HUES64 (cell line): ENCODE measurements at regions not wholly inside any gene's neighbourhood (a gene's known extent, or its start where the extent isn't known, plus 50 kb on each side); places are given as distances from the start of the nearest gene placed in this dataset.

ENCODE experiments used
- H3K27ac ChIP-seq: 2 replicates; pipeline ENCODE4 v1.7.0; 2013; ENCODE audit warnings: low read depth, low read length, inconsistent platforms
- H3K27me3 ChIP-seq: 2 replicates; pipeline ENCODE4 v1.6.1; 2013; ENCODE audit warnings: mild to moderate bottlenecking, low read length; ENCODE audit not compliant: insufficient read depth
- H3K36me3 ChIP-seq: 2 replicates; pipeline ENCODE4 v1.6.1; 2013; ENCODE audit warnings: mild to moderate bottlenecking, low read length; ENCODE audit not compliant: insufficient read depth
- H3K4me1 ChIP-seq: 2 replicates; pipeline ENCODE4 v1.6.1; 2013; ENCODE audit warnings: mild to moderate bottlenecking, low read length, moderate library complexity; ENCODE audit not compliant: insufficient read depth
- H3K4me3 ChIP-seq: 2 replicates; pipeline ENCODE4 v1.5.1; 2013; ENCODE audit warnings: mild to moderate bottlenecking, low read length, moderate library complexity
- H3K9ac ChIP-seq: 2 replicates; pipeline ENCODE4 v1.6.1; 2013; ENCODE audit warnings: mild to moderate bottlenecking, low read depth, low read length
- H3K9me3 ChIP-seq: 2 replicates; pipeline ENCODE4 v1.6.1; 2013; ENCODE audit warnings: low read depth, low read length; ENCODE audit not compliant: insufficient read depth
- WGBS: fragments of 150-250, 120-280 bp; methylation state at CpG from one replicate; pipeline ENCODE4 v1.1.7; 2013; ENCODE audit warnings: missing lambda C conversion rate; 5-methylcytosine and 5-hydroxymethylcytosine counted together

DNA sequence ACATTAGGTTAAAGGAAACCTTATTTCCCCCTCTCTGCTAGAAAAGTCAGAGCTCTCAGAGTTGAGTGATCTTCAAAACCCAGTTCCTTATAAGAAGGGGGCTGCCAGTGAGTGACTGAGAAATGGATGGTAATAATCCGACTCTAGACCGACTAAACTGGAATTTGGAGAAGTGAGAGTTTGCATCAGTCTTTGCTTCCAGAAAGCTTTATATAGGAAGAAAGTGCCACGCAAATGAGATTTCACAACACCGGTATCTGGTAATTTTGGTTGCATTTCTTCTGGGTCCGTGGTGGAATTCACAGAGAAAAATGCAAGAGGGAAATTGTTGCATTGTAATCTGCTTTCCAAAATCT lies 271.4 kb downstream of the MAF start:
- no peaks in the 10 kb centered on the region for H3K9me3 ChIP-seq
- no peak overlapping the region for H3K4me3 ChIP-seq
- H3K4me1 ChIP-seq: peaks cover 29% of the 10 kb centered on the region
- no peak overlapping the region for H3K27ac ChIP-seq
- H3K36me3 ChIP-seq: no peaks in the 10 kb centered on the region
- H3K27me3 ChIP-seq: no peaks in the 10 kb centered on the region
- H3K9ac ChIP-seq: no peak overlapping the region
- WGBS: 92% methylated on average over 5 of the region's 5 CpGs

- Histone ChIP-seq H3K4me3 (peak overlapping the region; percentile 24; the same call in 1 of the 2 replicates), H3K27ac (peak overlapping the region; percentile 8; the same call in 1 of the 2 replicates), H3K9ac (no peak overlapping the region), H3K27me3 (no peaks in the 10 kb centered on the region), H3K36me3 (no peaks in the 10 kb centered on the region), H3K9me3 (no peaks in the 10 kb centered on the region), H3K4me1 (peaks cover 29% of the 10 kb centered on the region)
- 53% methylated on average over 8 of the region's 8 CpGs for WGBS
Observed at GRCh38 chr16:79328402-79329165, 272.0 kb downstream of the MAF start.

GRCh38 chr16:79327836-79328235 lies 272.7 kb downstream of the MAF start:
- Histone ChIP-seq H3K27me3 (no peaks in the 10 kb centered on the region), H3K9ac (no peak overlapping the region), H3K4me1 (peaks cover 29% of the 10 kb centered on the region), H3K36me3 (no peaks in the 10 kb centered on the region), H3K27ac (no peak overlapping the region), H3K9me3 (no peaks in the 10 kb centered on the region), H3K4me3 (no peak overlapping the region)
- 83% methylated on average over 4 of the region's 4 CpGs for WGBS

- H3K9me3 ChIP-seq: no peaks in the 10 kb centered on the region
- H3K27ac ChIP-seq: no peak overlapping the region
- no peak overlapping the region for H3K4me3 ChIP-seq
- peaks cover 29% of the 10 kb centered on the region for H3K4me1 ChIP-seq
- H3K9ac ChIP-seq: no peak overlapping the region
- no peaks in the 10 kb centered on the region for H3K27me3 ChIP-seq
- WGBS: 82% methylated on average over 3 of the region's 3 CpGs
- H3K36me3 ChIP-seq: no peaks in the 10 kb centered on the region
Observed at GRCh38 chr16:79326549-79326948, 274.0 kb downstream of the MAF start.

- H3K4me1 ChIP-seq: peaks cover 29% of the 10 kb centered on the region
- H3K27me3 ChIP-seq: no peaks in the 10 kb centered on the region
- no peak overlapping the region for H3K9ac ChIP-seq
- no peak overlapping the region for H3K27ac ChIP-seq
- H3K4me3 ChIP-seq: no peak overlapping the region
- H3K9me3 ChIP-seq: no peaks in the 10 kb centered on the region
- H3K36me3 ChIP-seq: no peaks in the 10 kb centered on the region
- 90% methylated on average over 8 of the region's 8 CpGs for WGBS
Observed at GRCh38 chr16:79325226-79325945, 275.2 kb downstream of the MAF start.

- Histone ChIP-seq H3K36me3 (no peaks in the 10 kb centered on the region), H3K27ac (no peak overlapping the region), H3K9ac (no peak overlapping the region), H3K27me3 (no peaks in the 10 kb centered on the region), H3K9me3 (no peaks in the 10 kb centered on the region), H3K4me1 (peaks cover 20% of the 10 kb centered on the region), H3K4me3 (no peak overlapping the region)
- 93% methylated on average over 5 of the region's 6 CpGs for WGBS
Observed at GRCh38 chr16:79320956-79321355, 279.6 kb downstream of the MAF start.

DNA sequence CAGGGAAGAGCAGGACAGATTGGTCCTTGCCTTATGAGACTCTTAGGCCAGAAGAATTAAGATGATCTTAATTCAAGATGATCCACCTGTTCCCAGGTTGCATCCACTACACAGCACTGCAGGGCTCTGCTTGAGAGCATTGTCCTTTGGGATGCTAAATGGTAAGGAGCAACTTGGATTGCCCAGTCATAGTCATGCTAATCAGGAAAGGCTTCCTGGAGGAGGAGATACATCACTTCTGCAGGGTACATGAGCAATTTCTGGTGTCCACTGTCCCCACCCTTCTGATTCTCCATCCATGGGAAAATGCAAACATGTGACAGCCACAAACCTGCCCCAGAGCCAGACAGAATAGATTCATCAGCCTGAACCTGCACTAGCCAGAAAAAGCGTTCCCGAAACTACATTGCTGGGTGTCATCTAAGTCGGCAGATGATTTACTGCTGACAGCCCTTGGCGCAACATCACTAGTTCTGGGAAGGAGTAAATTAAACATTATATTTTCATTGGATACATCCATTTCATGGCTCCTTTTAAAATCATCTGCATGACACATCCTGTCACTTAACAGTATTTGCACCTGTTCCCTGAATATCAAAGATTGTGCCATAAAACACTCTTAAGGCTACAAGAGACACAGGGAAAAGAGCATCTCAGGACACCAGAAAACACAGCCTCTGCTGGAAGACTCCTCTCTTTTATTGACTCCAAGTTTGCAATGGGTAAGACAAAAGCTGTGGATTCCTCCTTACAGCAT lies 282.2 kb downstream of the MAF start:
- Histone ChIP-seq H3K9ac (no peak overlapping the region), H3K9me3 (no peaks in the 10 kb centered on the region), H3K4me3 (no peak overlapping the region), H3K27ac (no peak overlapping the region; the same call in 1 of the 2 replicates), H3K27me3 (no peaks in the 10 kb centered on the region), H3K36me3 (no peaks in the 10 kb centered on the region), H3K4me1 (peaks cover 20% of the 10 kb centered on the region)
- 89% methylated on average over 3 of the region's 4 CpGs for WGBS

- H3K4me3 ChIP-seq: no peak overlapping the region
- H3K4me1 ChIP-seq: peaks cover 20% of the 10 kb centered on the region
- WGBS: 65% methylated on average over 2 of the region's 2 CpGs
- no peak overlapping the region for H3K27ac ChIP-seq
- H3K9me3 ChIP-seq: no peaks in the 10 kb centered on the region
- H3K36me3 ChIP-seq: no peaks in the 10 kb centered on the region
- no peak overlapping the region for H3K9ac ChIP-seq
- H3K27me3 ChIP-seq: no peaks in the 10 kb centered on the region
Observed at GRCh38 chr16:79317521-79317920, 283.0 kb downstream of the MAF start.

- no peak overlapping the region for H3K4me3 ChIP-seq
- no peaks in the 10 kb centered on the region for H3K36me3 ChIP-seq
- no peaks in the 10 kb centered on the region for H3K9me3 ChIP-seq
- no peaks in the 10 kb centered on the region for H3K27me3 ChIP-seq
- H3K9ac ChIP-seq: no peak overlapping the region
- H3K4me1 ChIP-seq: peaks cover 22% of the 10 kb centered on the region
- no peak overlapping the region for H3K27ac ChIP-seq
Observed at GRCh38 chr16:79317026-79317425, 283.5 kb downstream of the MAF start.

DNA sequence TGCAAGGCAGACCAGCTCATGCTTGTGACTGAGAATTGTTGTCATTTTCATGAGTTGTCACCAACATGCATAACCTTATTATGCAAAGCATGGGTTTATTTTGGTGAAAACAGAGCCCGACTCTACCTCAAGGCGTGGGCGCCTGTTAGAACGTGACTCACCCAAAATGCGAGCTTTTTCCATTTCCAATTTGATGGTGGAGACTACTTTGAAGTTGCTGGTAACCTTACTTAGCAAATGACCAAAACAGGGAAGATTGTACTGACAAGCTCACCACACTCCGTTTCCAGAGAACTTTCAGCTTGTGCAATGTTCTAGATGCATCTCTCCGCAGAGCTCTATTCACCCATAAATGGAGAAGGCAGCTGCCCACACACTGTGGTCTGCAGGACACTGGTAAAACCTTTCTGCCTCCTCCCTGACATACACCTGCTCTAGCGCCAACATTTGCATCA lies 284.5 kb downstream of the MAF start:
- WGBS: 82% methylated on average over 8 of the region's 8 CpGs
- no peak overlapping the region for H3K9ac ChIP-seq
- H3K4me1 ChIP-seq: peaks cover 30% of the 10 kb centered on the region
- H3K27ac ChIP-seq: no peak overlapping the region
- H3K27me3 ChIP-seq: no peaks in the 10 kb centered on the region
- H3K9me3 ChIP-seq: no peaks in the 10 kb centered on the region
- H3K36me3 ChIP-seq: no peaks in the 10 kb centered on the region
- no peak overlapping the region for H3K4me3 ChIP-seq

GRCh38 chr16:79312502-79312901 lies 288.0 kb downstream of the MAF start:
- 90% methylated on average over 11 of the region's 11 CpGs for WGBS

More at GRCh38 chr16:79312502-79312901, 288.0 kb downstream of the MAF start:
- Histone ChIP-seq H3K4me3 (no peak overlapping the region), H3K9ac (no peak overlapping the region), H3K9me3 (no peaks in the 10 kb centered on the region), H3K27ac (no peak overlapping the region), H3K4me1 (peaks cover 25% of the 10 kb centered on the region), H3K36me3 (no peaks in the 10 kb centered on the region), H3K27me3 (no peaks in the 10 kb centered on the region)
